ENCODE measurements at regions not wholly inside any gene's neighbourhood (a gene's known extent, or its start where the extent isn't known, plus 50 kb on each side); places are given as distances from the start of the nearest gene placed in this dataset.

- CTCF ChIA-PET: no interaction called here
These were observed 302.4 kb upstream of the SORL1-AS1 start for GRCh38 chr11:121755191-121755590.

GRCh38 chr11:121754598-121754997 is 301.8 kb upstream of the SORL1-AS1 start:
- no peaks in the 10 kb centered on the region for H3K4me1 ChIP-seq (ENCODE audit: control insufficient read depth in 2 of 2, insufficient read depth in 2 of 2, low read length in 2 of 2)
- H4K20me1 ChIP-seq (ENCODE audit: control insufficient read depth, insufficient read depth, low read length, poor library complexity, severe bottlenecking): no peaks in the 10 kb centered on the region
- DNase-seq: no peak
- Mint-ChIP-seq H3K4me1 (no peaks in the 10 kb centered on the region), H3K27me3 (peaks cover 7% of the 10 kb centered on the region), H3K9me3 (ENCODE audit: insufficient read depth) (no peaks in the 10 kb centered on the region), H3K4me3 (no peak overlapping the region), H3K27ac (no peak overlapping the region)
- TF ChIP-seq CTCF (IDR thresholded peaks at IDR 0.05): no peak
- TF ChIP-seq EZH2 (IDR thresholded peaks at IDR 0.05; ENCODE audit: borderline replicate concordance, insufficient read depth, low read depth, low read length, poor library complexity, severe bottlenecking): no peak
- no peak overlapping the region for H2AFZ ChIP-seq (ENCODE audit: insufficient read depth, low read depth, low read length, poor library complexity, severe bottlenecking)
- ChIA-PET POLR2A (no interaction called here), CTCF (no interaction called here)
- intact Hi-C loops (cut with micrococcal nuclease): no loop called here
- H3K27ac ChIP-seq (ENCODE audit: low read length in 2 of 2): no peak overlapping the region
- 60% methylated on average over 2 of the region's 2 CpGs for WGBS (ENCODE audit: insufficient coverage)
- no peaks in the 10 kb centered on the region for H3K79me2 ChIP-seq (ENCODE audit: control insufficient read depth, insufficient read depth, low read length)
- H3K9me3 ChIP-seq (ENCODE audit: control extremely low read depth in 1 of 3, control insufficient read depth in 2 of 3, insufficient read depth in 1 of 3, low read length in 2 of 3): no peaks in the 10 kb centered on the region
- no peak for ATAC-seq (ENCODE audit: low read depth)
- no peak overlapping the region for H3K9ac ChIP-seq (ENCODE audit: low read length)
- H3K4me3 ChIP-seq (ENCODE audit: control extremely low read depth in 1 of 5, extremely low read depth in 1 of 5, insufficient read depth in 1 of 5, low read depth in 2 of 5, low read length in 4 of 5): no peak overlapping the region
- H3K36me3 ChIP-seq (replicated peaks in 1 of 2; ENCODE audit: control extremely low read depth in 1 of 2, control insufficient read depth in 1 of 2, extremely low read depth in 1 of 2, insufficient read depth in 2 of 2, low read length in 1 of 2): no peaks in the 10 kb centered on the region
- no peak overlapping the region for H3K4me2 ChIP-seq (replicated peaks; ENCODE audit: low read depth, low read length, poor library complexity, severe bottlenecking)
- no peaks in the 10 kb centered on the region for H3K27me3 ChIP-seq (replicated peaks in 1 of 4; ENCODE audit: control extremely low read depth in 1 of 4, control insufficient read depth in 3 of 4, insufficient read depth in 4 of 4, low read length in 3 of 4)

More at GRCh38 chr11:121755191-121755590, 302.4 kb upstream of the SORL1-AS1 start:
- Histone ChIP-seq H4K20me1 (ENCODE audit: control insufficient read depth, insufficient read depth, low read length, poor library complexity, severe bottlenecking) (no peaks in the 10 kb centered on the region), H3K9ac (ENCODE audit: low read length) (no peak overlapping the region), H3K4me1 (ENCODE audit: control insufficient read depth in 2 of 2, insufficient read depth in 2 of 2, low read length in 2 of 2) (no peaks in the 10 kb centered on the region), H3K9me3 (ENCODE audit: control extremely low read depth in 1 of 3, control insufficient read depth in 2 of 3, insufficient read depth in 1 of 3, low read length in 2 of 3) (no peaks in the 10 kb centered on the region), H3K27ac (ENCODE audit: low read length in 2 of 2) (no peak overlapping the region), H3K4me3 (ENCODE audit: control extremely low read depth in 1 of 5, extremely low read depth in 1 of 5, insufficient read depth in 1 of 5, low read depth in 2 of 5, low read length in 4 of 5) (no peak overlapping the region), H3K36me3 (replicated peaks in 1 of 2; ENCODE audit: control extremely low read depth in 1 of 2, control insufficient read depth in 1 of 2, extremely low read depth in 1 of 2, insufficient read depth in 2 of 2, low read length in 1 of 2) (no peaks in the 10 kb centered on the region), H3K4me2 (replicated peaks; ENCODE audit: low read depth, low read length, poor library complexity, severe bottlenecking) (no peak overlapping the region), H3K79me2 (ENCODE audit: control insufficient read depth, insufficient read depth, low read length) (no peaks in the 10 kb centered on the region), H2AFZ (ENCODE audit: insufficient read depth, low read depth, low read length, poor library complexity, severe bottlenecking) (no peak overlapping the region), H3K27me3 (replicated peaks in 1 of 4; ENCODE audit: control extremely low read depth in 1 of 4, control insufficient read depth in 3 of 4, insufficient read depth in 4 of 4, low read length in 3 of 4) (no peaks in the 10 kb centered on the region)
- intact Hi-C loops (cut with micrococcal nuclease): no loop called here
- Mint-ChIP-seq H3K4me3 (no peak overlapping the region), H3K9me3 (ENCODE audit: insufficient read depth) (no peaks in the 10 kb centered on the region), H3K4me1 (no peaks in the 10 kb centered on the region), H3K27me3 (peaks cover 3% of the 10 kb centered on the region), H3K27ac (no peak overlapping the region)
- TF ChIP-seq CTCF (IDR thresholded peaks at IDR 0.05): no peak
- no peak for TF ChIP-seq EZH2 (IDR thresholded peaks at IDR 0.05; ENCODE audit: borderline replicate concordance, insufficient read depth, low read depth, low read length, poor library complexity, severe bottlenecking)
- ATAC-seq (ENCODE audit: low read depth) (no peak), DNase-seq (no peak)
- no CpG with 5 or more reads among the region's 2 CpGs for WGBS (ENCODE audit: insufficient coverage)
- POLR2A ChIA-PET: no interaction called here
